T-helper 9 cell (primary cell): ENCODE measurements at regions not wholly inside any gene's neighbourhood (a gene's known extent, or its start where the extent isn't known, plus 50 kb on each side); places are given as distances from the start of the nearest gene placed in this dataset.
"Not testable (repeated sequence)": the region's sequence is repeated elsewhere in the genome, so short reads cannot be mapped to it uniquely, and the experiment has no call there.

Source experiments
- DNase-seq: peaks from one replicate; pipeline ENCODE4 v3.0.0-alpha.2; 2020

DNA sequence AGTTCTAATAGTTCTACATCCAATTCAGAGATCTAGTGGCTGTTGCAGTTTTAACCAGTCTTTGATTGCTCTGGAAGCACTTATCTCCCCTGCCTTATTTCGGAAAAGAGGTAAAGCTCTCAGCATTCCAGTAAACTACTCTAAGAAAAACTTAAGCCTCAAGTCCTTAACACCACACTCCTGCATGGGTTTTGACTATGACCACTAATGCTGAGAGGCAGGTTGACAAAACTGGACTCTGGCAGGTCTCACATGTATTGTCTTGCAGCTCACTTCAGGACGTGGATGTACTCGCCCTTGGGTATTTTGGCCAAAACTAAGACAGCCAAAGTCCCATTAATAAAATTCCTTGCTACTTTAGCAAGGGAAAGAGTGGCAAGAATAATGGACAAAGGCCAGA lies 405.9 kb upstream of the GRM7 start:
- DNase-seq = no peak

- DNase-seq = no peak
Measured at GRCh38 chr3:6467186-6467585, 393.7 kb upstream of the GRM7 start.

GRCh38 chr3:6468589-6468988 lies 392.3 kb upstream of the GRM7 start:
- no peak for DNase-seq

DNA sequence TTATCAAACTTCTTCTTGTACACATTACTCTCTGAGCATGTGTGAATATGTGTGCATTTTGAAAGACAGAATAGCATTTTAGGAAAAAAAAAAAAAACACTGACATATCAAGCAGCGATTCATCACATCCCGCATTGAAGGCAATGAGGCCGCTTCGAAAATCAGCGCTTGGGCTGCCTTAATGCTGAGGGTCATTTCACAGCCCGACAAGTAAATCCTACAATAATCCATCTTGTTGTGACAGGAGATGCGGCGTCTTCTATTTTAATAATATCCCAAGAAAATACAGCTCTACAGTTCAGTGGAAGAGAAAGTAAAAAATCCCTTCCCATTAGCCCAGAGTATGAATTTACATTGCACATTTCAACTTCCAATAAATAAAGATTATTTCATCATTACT lies 389.2 kb upstream of the GRM7 start:
- DNase-seq = no peak

DNA sequence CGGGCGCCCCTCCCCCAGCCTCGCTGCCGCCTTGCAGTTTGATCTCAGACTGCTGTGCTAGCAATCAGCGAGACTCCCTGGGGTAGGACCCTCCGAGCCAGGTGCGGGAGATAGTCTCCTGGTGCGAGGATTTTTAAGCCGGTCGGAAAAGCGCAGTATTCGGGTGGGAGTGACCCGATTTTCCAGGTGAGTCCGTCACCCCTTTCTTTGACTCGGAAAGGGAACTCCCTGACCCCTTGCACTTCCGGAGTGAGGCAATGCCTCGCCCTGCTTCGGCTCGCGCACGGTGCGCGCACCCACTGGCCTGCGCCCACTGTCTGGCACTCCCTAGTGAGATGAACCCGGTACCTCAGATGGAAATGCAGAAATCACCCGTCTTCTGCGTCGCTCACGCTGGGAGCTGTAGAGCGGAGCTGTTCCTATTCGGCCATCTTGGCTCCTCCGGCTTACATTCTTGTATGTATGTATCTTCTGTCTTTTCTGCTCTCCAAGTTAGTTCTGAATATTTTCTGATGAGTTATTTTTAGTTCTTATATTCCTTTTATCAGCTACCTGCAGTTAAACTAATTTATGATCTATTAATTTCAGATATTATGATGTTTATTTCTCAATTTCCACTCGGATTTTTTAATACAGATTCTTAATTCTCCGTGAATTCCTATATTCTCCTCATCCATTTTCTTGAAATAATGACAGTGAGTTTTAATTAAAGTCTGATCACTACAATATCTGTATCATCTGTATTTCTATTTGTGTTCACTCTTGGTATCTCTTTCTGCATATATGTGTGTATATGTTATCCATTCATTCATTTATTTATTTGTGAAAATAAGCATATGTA lies 370.2 kb upstream of the GRM7 start:
- not testable (repeated sequence) for DNase-seq

GRCh38 chr3:6491768-6492167 lies 369.1 kb upstream of the GRM7 start:
- no peak for DNase-seq

GRCh38 chr3:6492306-6492705 lies 368.6 kb upstream of the GRM7 start:
- no peak for DNase-seq

DNA sequence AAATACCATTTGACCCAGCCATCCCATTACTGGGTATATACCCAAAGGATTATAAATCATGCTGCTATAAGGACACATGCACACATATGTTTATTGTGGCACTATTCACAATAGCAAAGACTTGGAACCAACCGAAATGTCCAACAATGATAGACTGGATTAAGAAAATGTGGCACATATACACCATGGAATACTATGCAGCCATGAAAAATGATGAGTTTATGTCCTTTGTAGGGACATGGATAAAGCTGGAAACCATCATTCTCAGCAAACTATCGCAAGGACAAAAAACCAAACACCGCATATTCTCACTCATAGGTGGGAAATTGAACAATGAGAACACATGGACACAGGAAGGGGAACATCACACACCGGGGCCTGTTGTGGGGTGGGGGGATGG lies 362.0 kb upstream of the GRM7 start:
- not testable (repeated sequence) for DNase-seq

DNA sequence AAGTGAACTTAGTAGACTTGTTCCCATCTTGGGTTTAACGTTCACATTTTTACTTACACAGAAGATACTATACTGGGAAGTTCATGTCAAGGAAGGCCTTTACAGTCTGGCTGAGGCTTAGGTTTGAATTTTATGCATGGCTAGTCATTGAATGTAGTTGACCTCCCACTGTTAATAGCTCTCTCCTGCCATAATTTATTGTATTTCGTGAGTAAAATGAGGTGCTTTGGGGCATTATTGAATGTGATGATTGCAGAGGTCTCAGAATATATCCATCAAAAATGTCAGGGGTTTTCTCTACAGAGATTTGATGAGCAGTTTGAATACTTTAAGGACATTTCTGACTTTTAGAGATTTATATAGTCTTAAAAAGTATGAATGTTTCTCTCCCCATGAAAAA lies 356.6 kb upstream of the GRM7 start:
- DNase-seq = no peak

- DNase-seq = no peak
Measured at GRCh38 chr3:6504834-6505233, 356.1 kb upstream of the GRM7 start.

GRCh38 chr3:6508410-6508759 lies 352.5 kb upstream of the GRM7 start:
- DNase-seq = no peak

- DNase-seq = no peak
Measured at GRCh38 chr3:6509576-6509975, 351.3 kb upstream of the GRM7 start.

DNA sequence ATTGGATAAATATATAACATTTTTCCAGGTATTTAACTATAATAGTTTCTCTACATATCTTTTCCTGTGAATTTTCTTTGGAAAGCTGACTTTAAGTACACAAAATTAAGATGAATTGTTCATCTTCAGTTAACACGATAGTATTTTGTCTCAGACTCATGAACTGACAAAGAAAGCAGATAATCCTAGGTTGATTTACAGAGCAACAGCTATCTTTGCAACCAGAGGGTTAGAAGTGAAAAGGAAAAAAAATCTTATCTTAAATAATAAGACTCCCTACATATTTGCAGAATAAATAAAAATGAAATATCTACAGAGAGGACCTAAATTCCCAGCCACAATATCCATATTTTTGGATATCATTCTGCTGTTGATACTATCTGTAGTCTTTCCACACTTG lies 350.2 kb upstream of the GRM7 start:
- DNase-seq = no peak

DNA sequence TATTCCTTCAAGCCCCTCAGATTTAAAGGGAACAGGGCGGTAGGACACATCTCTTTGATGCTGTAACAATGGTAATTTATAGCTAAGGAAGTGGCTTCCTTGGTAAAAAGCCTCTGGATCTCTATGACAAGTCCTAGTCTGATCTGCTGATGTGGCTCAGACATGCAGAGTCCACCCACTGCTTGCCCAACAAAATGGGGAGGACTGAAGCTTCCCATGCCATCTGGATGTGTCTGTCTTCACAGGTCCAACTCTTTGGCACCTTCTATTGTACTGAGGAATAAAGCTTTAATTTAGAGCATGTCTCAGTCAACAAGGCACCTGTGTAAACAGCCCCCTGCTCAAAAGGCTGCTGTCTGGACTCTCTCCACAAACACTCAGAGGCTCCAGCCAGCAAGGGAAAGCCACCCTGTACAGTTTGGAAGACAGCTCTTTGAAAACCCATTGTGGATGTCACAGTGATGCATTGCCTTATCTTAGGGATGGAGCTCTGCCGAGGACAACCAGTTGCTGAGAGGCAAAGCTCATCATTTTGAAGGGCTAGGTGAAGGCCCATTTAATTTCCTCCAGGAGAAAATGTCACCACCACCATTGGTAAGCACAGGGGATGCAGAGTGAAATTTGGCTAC lies 348.6 kb upstream of the GRM7 start:
- no peak for DNase-seq

DNA sequence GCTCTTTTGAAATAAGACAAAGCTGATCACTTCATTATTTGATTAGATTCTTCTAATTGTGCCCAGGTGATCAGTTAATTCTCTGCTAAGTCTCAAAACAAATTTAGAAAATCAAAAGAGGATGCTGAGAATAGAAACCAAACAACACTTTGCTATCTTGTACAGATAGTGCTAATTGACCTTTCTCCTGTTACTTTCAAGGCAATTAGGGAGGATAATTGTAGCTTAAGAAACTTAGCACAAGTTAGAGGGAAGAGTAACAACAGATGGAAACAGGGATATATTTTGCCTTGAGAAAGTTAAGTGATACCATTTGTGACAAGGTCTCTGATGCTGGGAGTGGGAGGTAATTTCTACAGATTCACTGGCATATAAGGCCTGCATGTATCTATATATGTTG lies 344.8 kb upstream of the GRM7 start:
- DNase-seq = no peak

DNA sequence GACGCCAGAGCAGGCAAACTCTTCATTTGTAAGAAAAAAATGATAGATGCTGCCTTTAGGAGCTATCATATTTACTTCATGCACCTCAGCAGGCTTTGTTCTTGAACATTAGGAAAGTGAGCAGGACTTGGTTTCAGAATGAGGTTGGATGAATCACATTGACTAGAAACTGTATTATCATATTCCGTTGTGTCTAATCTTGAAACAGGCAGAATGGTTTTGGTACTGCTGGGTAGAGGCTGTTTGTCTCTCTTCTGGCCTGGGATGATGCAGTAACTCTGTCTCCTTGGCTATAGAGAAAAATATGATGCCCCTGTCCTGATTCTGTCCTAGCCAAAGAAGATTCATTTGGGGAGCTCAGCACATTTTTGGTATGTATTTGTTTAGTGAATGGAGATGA lies 344.2 kb upstream of the GRM7 start:
- DNase-seq = no peak

- no peak for DNase-seq
Measured at GRCh38 chr3:6518709-6519345, 342.1 kb upstream of the GRM7 start.

GRCh38 chr3:6521369-6522113 lies 339.4 kb upstream of the GRM7 start:
- DNase-seq = no peak

DNA sequence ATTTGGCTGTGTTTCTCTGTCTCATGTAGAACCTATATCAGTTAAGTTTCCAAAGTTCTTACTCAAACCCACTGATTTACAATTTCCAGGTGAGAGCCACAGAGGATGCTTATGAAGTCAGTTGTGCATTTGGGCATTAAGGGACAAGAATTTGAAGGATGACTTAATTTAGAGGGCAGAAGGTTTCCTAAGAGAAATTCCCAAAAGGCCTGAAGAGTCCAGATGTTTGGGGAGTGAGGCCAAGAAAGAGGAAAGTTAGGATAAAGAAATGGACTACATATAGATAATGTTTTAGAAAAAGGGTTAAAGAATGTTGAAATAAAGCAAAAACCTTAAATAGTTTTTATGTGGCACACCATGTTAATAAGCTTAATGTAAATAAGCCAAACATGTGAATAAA lies 338.7 kb upstream of the GRM7 start:
- DNase-seq = no peak

GRCh38 chr3:6523043-6523442 lies 337.9 kb upstream of the GRM7 start:
- no peak for DNase-seq

DNA sequence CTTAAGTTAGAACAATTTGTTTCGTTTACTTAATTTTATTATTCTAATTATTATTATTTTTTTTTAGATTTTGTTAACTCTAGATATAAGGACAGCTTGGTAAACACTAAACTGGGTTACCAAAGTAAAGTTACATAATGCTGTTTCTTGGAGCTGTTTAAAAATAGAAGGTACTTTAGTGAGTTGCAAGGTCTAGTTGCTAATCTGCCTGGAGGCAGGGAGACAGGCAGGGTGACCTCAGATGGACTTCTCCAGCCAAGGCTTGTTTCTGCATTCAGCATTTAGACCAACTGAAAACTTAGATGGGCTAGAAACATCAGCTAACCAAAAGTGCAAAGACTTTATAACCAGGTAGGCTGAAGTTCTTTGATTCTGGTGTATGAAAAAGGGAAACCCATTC lies 336.4 kb upstream of the GRM7 start:
- DNase-seq = no peak

- DNase-seq = no peak
Measured at GRCh38 chr3:6526321-6526720, 334.6 kb upstream of the GRM7 start.

GRCh38 chr3:6526861-6527260 lies 334.1 kb upstream of the GRM7 start:
- no peak for DNase-seq

DNA sequence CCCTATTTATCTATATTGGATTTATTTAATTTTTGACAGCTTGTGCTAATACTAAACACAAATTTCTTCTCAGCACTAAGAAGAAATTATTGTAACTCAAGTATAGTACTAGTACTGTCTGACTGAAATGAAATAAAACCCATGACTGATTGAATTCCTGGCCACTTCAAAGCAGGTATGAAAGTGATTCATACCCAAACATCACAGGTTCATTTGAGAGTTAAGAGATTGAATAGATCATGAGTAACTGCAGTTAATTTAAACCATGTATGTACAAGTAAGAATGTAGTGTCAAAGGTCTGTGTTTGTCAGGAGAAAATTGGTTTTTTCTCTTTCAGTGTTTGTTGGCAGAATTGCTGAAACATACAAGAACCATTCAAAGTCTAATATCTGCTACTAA lies 332.0 kb upstream of the GRM7 start:
- no peak for DNase-seq
